ENCODE measurements at regions not wholly inside any gene's neighbourhood (a gene's known extent, or its start where the extent isn't known, plus 50 kb on each side); places are given as distances from the start of the nearest gene placed in this dataset.

GRCh38 chr4:155524926-155525455, 141.7 kb upstream of the GUCY1A1 start (continued):
- TF ChIP-seq USF1 (IDR thresholded peaks at IDR 0.05; ENCODE audit: borderline replicate concordance, low read depth) (no peak), POLR2AphosphoS5 (IDR thresholded peaks at IDR 0.05; ENCODE audit: low read depth, low read length) (no peak), RCOR1 (IDR thresholded peaks at IDR 0.05; ENCODE audit: low read length) (no peak), CTCF (IDR thresholded peaks at IDR 0.05) (no peak), ZBTB33 (IDR thresholded peaks at IDR 0.05; ENCODE audit: borderline replicate concordance, low read depth) (no peak), RXRA (IDR thresholded peaks at IDR 0.05; ENCODE audit: borderline replicate concordance, low read depth) (no peak)

GRCh38 chr4:155523358-155523757, 143.3 kb upstream of the GUCY1A1 start:
- Histone ChIP-seq H3K27ac (ENCODE audit: low read depth in 2 of 2, low read length in 1 of 2) (no peak overlapping the region), H3F3A (replicated peaks; ENCODE audit: insufficient read depth) (no peaks in the 10 kb centered on the region), H3K9me2 (no peaks in the 10 kb centered on the region), H3K36me3 (replicated peaks in 1 of 2; ENCODE audit: control insufficient read depth in 1 of 2, insufficient read depth in 2 of 2, low read length in 1 of 2) (no peaks in the 10 kb centered on the region), H3K4me1 (ENCODE audit: control insufficient read depth in 1 of 2, insufficient read depth in 2 of 2, low read depth in 1 of 2, low read length in 1 of 2) (no peaks in the 10 kb centered on the region), H4K20me1 (ENCODE audit: insufficient read depth) (no peaks in the 10 kb centered on the region), H3K4me3 (ENCODE audit: low read depth in 2 of 2, low read length in 1 of 2) (no peak overlapping the region), H2AFZ (ENCODE audit: low read depth) (no peak overlapping the region), H3K9me3 (peaks cover 4% of the 10 kb centered on the region; the same call in 1 of the 2 replicates), H3K4me2 (no peak overlapping the region), H3K79me2 (ENCODE audit: insufficient read depth) (no peaks in the 10 kb centered on the region), H3K9ac (no peak overlapping the region), H3K27me3 (ENCODE audit: insufficient read depth) (no peaks in the 10 kb centered on the region; the same call in 1 of the 2 replicates)
- 24% methylated on average over 2 of the region's 2 CpGs for WGBS (ENCODE audit: low lambda C conversion rate)
- DNase-seq, result no peak
- ChIA-PET CTCF (no interaction called here), POLR2A (no interaction called here)
- TF ChIP-seq FOSL2 (IDR thresholded peaks at IDR 0.05; ENCODE audit: borderline replicate concordance, low read depth) (no peak), IRF3 (IDR thresholded peaks at IDR 0.05; ENCODE audit: low read depth, low read length) (no peak), ELF1 (IDR thresholded peaks at IDR 0.05) (no peak), YY1 (IDR thresholded peaks at IDR 0.05; ENCODE audit: low read depth) (no peak), FOXJ3 (CRISPR knock-in tag; IDR thresholded peaks at IDR 0.05) (no peak), RFX5 (IDR thresholded peaks at IDR 0.05; ENCODE audit: low read length) (no peak), TEAD4 (IDR thresholded peaks at IDR 0.05; ENCODE audit: borderline replicate concordance, insufficient read depth) (no peak), CHD2 (IDR thresholded peaks at IDR 0.05; ENCODE audit: low read length, partially characterized antibody) (no peak), PBX3 (IDR thresholded peaks at IDR 0.05) (no peak), SMC3 (IDR thresholded peaks at IDR 0.05; ENCODE audit: low read depth, low read length) (no peak), MEF2A (IDR thresholded peaks at IDR 0.05; ENCODE audit: borderline replicate concordance, low read depth) (no peak), JUND (IDR thresholded peaks at IDR 0.05) (no peak), EP300 (IDR thresholded peaks at IDR 0.05; ENCODE audit: borderline replicate concordance in 1 of 2, low read depth in 1 of 2, low read length in 1 of 2) (no peak), RAD21 (IDR thresholded peaks at IDR 0.05; ENCODE audit: low read length) (no peak), RCOR1 (IDR thresholded peaks at IDR 0.05; ENCODE audit: low read length) (no peak), POLR2AphosphoS5 (IDR thresholded peaks at IDR 0.05; ENCODE audit: low read depth, low read length) (no peak)
